GM12892 (cell line): ENCODE measurements at regions not wholly inside any gene's neighbourhood (a gene's known extent, or its start where the extent isn't known, plus 50 kb on each side); places are given as distances from the start of the nearest gene placed in this dataset.

Experiments
- POLR2AphosphoS5 ChIP-seq: IDR thresholded peaks from 2 replicates; pipeline ENCODE4 v1.6.1; 2011; ENCODE audit warnings: low read depth, low read length, control low read depth
- TAF1 ChIP-seq: IDR thresholded peaks from 2 replicates; pipeline ENCODE4 v1.6.1; 2011; ENCODE audit warnings: low read depth, mild to moderate bottlenecking, control low read depth, low read length, borderline replicate concordance

DNA sequence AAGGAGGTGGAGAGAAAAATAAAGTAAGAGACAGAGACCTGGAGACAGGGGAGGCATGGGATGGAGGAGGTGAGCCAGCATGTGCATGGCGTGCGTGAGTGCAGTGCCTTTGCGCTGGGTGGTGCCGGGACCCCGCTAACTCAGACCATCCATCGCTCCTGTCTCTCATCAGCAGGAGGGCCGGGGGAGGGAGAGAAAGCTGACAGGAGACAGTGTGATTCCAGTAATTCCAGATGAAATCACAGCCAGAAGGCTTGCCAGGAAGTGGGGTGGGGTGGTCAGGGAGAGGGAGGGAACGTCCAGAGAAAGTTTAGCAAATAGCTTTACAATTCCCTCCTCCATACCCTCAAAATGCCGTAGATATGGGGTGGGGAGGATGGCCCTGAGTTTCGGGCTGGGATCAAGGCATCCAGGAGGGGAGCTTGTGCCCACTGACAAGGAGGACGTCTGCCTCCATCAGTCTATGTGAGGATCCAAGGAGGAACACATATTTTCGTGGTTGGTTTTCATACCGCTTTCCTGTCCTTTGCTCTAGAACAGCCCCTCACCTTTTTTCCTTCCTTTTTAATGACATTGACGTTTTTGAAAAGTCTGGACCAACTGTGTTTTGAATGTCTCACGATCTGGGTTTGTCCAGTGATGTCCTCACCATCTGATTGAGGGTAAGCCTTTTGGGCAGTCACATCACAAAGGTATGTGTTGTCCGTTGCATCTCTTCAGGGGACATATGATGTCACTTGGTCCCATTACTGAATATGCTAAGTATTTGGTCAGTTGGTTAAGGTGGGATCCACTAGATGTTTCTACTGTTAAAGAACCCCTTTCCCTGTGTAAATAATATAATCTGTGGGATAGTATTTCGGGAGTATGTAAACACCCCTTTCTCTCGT, 567.3 kb downstream of the MIAT start:
- no peak for TF ChIP-seq POLR2AphosphoS5
- TF ChIP-seq TAF1, result no peak
